CD14-positive monocyte (primary cell): ENCODE measurements at regions not wholly inside any gene's neighbourhood (a gene's known extent, or its start where the extent isn't known, plus 50 kb on each side); places are given as distances from the start of the nearest gene placed in this dataset.
"Not testable (repeated sequence)": the region's sequence is repeated elsewhere in the genome, so short reads cannot be mapped to it uniquely, and the experiment has no call there.

Experiments
- DNase-seq, 3 donors: peaks; one replicate each; pipeline ENCODE4 v3.0.0-alpha.2; 2011 to 2022
- H2AFZ ChIP-seq: 2 replicates; pipeline ENCODE4 v1.6.0; 2012; ENCODE audit warnings: mild to moderate bottlenecking, low read depth, low read length, inconsistent platforms; ENCODE audit not compliant: insufficient read depth, poor library complexity, severe bottlenecking
- H3K27ac ChIP-seq, 2 donors: 1 replicate in 1 of 2; 2 replicates in 1 of 2; pipeline ENCODE4 v1.5.1; 2012 to 2013; ENCODE audit warnings: low read length in 2 of 2, control low read depth in 1 of 2, inconsistent platforms in 1 of 2, low read depth in 1 of 2, mild to moderate bottlenecking in 1 of 2
- H3K27me3 ChIP-seq, 2 donors: one replicate each; pipeline versions ENCODE4 v1.6.0 to v1.6.1; 2011 to 2013; ENCODE audit warnings: low read length in 2 of 2; ENCODE audit not compliant: control insufficient read depth in 2 of 2, insufficient read depth in 2 of 2
- H3K36me3 ChIP-seq, 2 donors: replicated peaks in 1 of 2; 1 replicate in 1 of 2; 2 replicates in 1 of 2; pipeline versions ENCODE4 v1.5.1 to v1.6.1; 2012 to 2013; ENCODE audit warnings: low read length in 2 of 2, control low read depth in 1 of 2, inconsistent platforms in 1 of 2, mild to moderate bottlenecking in 1 of 2; ENCODE audit not compliant: insufficient read depth in 2 of 2, control insufficient read depth in 1 of 2
- H3K4me1 ChIP-seq, 2 donors: 1 replicate in 1 of 2; 2 replicates in 1 of 2; pipeline versions ENCODE4 v1.5.1 to v1.6.1; 2012 to 2013; ENCODE audit warnings: low read length in 2 of 2, control low read depth in 1 of 2, inconsistent platforms in 1 of 2, mild to moderate bottlenecking in 1 of 2, moderate library complexity in 1 of 2; ENCODE audit not compliant: insufficient read depth in 2 of 2, control insufficient read depth in 1 of 2
- H3K4me2 ChIP-seq: replicated peaks from 2 replicates; pipeline ENCODE3; 2012; ENCODE audit warnings: low read length, moderate library complexity, mild to moderate bottlenecking; ENCODE audit not compliant: poor library complexity, severe bottlenecking; ENCODE audit errors: extremely low read depth
- H3K4me3 ChIP-seq, 3 experiments: fragments of 200-600 bp in 1 of 3; sonication (generic) in 1 of 3; replicated peaks in 1 of 3; 1 replicate in 2 of 3; 2 replicates in 1 of 3; pipeline ENCODE4 v1.5.1; 2011 to 2013; ENCODE audit warnings: low read length in 3 of 3, mild to moderate bottlenecking in 3 of 3, control low read depth in 2 of 3, low read depth in 2 of 3, inconsistent platforms in 1 of 3, moderate library complexity in 1 of 3
- H3K79me2 ChIP-seq: 2 replicates; pipeline ENCODE4 v1.6.0; 2012; ENCODE audit warnings: mild to moderate bottlenecking, control low read depth, inconsistent platforms, low read length, moderate library complexity; ENCODE audit not compliant: insufficient read depth
- H3K9ac ChIP-seq: 2 replicates; pipeline ENCODE4 v1.6.0; 2017; ENCODE audit warnings: low read length, mild to moderate bottlenecking; ENCODE audit not compliant: insufficient read depth, poor library complexity, severe bottlenecking
- H3K9me3 ChIP-seq, 2 donors: replicated peaks in 1 of 2; 1 replicate in 1 of 2; 2 replicates in 1 of 2; pipeline versions ENCODE4 v1.5.1 to v1.6.1; 2012 to 2013; ENCODE audit warnings: low read length in 2 of 2, control low read depth in 1 of 2; ENCODE audit not compliant: control insufficient read depth in 1 of 2, insufficient read depth in 1 of 2
- H4K20me1 ChIP-seq: 2 replicates; pipeline ENCODE4 v1.6.0; 2012; ENCODE audit warnings: mild to moderate bottlenecking, low read length, control low read depth, moderate library complexity; ENCODE audit not compliant: insufficient read depth
- H3K27ac Mint-ChIP-seq, 7 donors: one replicate each; pipeline ENCODE4 v1.8.0; 2020; ENCODE audit warnings: mild to moderate bottlenecking in 7 of 7, mixed read lengths in 7 of 7, moderate library complexity in 6 of 7, inconsistent platforms in 2 of 7
- H3K27me3 Mint-ChIP-seq, 3 donors: one replicate each; pipeline ENCODE4 v1.8.0; 2021 to 2022; ENCODE audit warnings: low read depth in 3 of 3, mild to moderate bottlenecking in 3 of 3, mixed read lengths in 3 of 3, moderate library complexity in 3 of 3, inconsistent platforms in 1 of 3
- H3K36me3 Mint-ChIP-seq, 2 donors: one replicate each; pipeline ENCODE4 v1.8.0; 2020; ENCODE audit warnings: mixed read lengths in 2 of 2, inconsistent platforms in 1 of 2, mild to moderate bottlenecking in 1 of 2
- H3K4me1 Mint-ChIP-seq: one replicate; pipeline ENCODE4 v1.8.0; 2020; ENCODE audit warnings: mild to moderate bottlenecking, mixed read lengths
- H3K4me3 Mint-ChIP-seq, 2 donors: one replicate each; pipeline ENCODE4 v1.8.0; 2020; ENCODE audit warnings: mild to moderate bottlenecking in 2 of 2, mixed read lengths in 2 of 2, moderate library complexity in 1 of 2
- H3K9me3 Mint-ChIP-seq, 7 donors: one replicate each; pipeline ENCODE4 v1.8.0; 2020 to 2022; ENCODE audit warnings: mixed read lengths in 7 of 7, mild to moderate bottlenecking in 6 of 7, moderate library complexity in 6 of 7, inconsistent platforms in 2 of 7
- WGBS: methylation state at CpG from one replicate; pipeline ENCODE4 v1.1.5; 2013; ENCODE audit warnings: missing lambda C conversion rate; ENCODE audit not compliant: insufficient coverage; 5-methylcytosine and 5-hydroxymethylcytosine counted together
- intact Hi-C, 2 donors: fragments of 100-400 bp; cut with micrococcal nuclease; formaldehyde crosslinking; loops; one replicate each; pipeline versions ENCODE4 v1.15.0 to v1.15.1; 2023
- TF ChIP-seq, protein P1 (sequence below): fragments of 200-600 bp; IDR thresholded peaks from one replicate; pipeline ENCODE4 v1.8.0; 2022; ENCODE audit warnings: antibody characterized with exemption, mild to moderate bottlenecking

GRCh38 chr4:3612281-3612680, 80.1 kb upstream of the LRPAP1 start:
- Histone ChIP-seq H3K27me3 (no peaks in the 10 kb centered on the region), H3K4me3 (no peak overlapping the region), H3K36me3 (no peaks in the 10 kb centered on the region), H3K27ac (no peak overlapping the region), H4K20me1 (no peaks in the 10 kb centered on the region), H3K79me2 (no peaks in the 10 kb centered on the region), H3K4me1 (no peaks in the 10 kb centered on the region), H2AFZ (no peak overlapping the region), H3K9ac (no peak overlapping the region), H3K4me2 (no peak overlapping the region), H3K9me3 (peaks cover 5 to 11% of the 10 kb centered on the region in 2 donors)
- H3K4me3 Mint-ChIP-seq, result no peak overlapping the region
- TF ChIP-seq, protein P1, sequence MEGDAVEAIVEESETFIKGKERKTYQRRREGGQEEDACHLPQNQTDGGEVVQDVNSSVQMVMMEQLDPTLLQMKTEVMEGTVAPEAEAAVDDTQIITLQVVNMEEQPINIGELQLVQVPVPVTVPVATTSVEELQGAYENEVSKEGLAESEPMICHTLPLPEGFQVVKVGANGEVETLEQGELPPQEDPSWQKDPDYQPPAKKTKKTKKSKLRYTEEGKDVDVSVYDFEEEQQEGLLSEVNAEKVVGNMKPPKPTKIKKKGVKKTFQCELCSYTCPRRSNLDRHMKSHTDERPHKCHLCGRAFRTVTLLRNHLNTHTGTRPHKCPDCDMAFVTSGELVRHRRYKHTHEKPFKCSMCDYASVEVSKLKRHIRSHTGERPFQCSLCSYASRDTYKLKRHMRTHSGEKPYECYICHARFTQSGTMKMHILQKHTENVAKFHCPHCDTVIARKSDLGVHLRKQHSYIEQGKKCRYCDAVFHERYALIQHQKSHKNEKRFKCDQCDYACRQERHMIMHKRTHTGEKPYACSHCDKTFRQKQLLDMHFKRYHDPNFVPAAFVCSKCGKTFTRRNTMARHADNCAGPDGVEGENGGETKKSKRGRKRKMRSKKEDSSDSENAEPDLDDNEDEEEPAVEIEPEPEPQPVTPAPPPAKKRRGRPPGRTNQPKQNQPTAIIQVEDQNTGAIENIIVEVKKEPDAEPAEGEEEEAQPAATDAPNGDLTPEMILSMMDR, result no peak
- no peak for DNase-seq
- WGBS, result 100% methylated on average over 2 of the region's 4 CpGs
- H3K4me1 Mint-ChIP-seq, result no peaks in the 10 kb centered on the region
- no peaks in the 10 kb centered on the region for H3K36me3 Mint-ChIP-seq
- H3K27me3 Mint-ChIP-seq, result peaks cover 7 to 12% (median 8%) of the 10 kb centered on the region in 3 donors
- peaks cover 1 to 10% (median 6%) of the 10 kb centered on the region in 7 donors for H3K9me3 Mint-ChIP-seq
- intact Hi-C loops, result no loop called here
- H3K27ac Mint-ChIP-seq, result no peak overlapping the region

DNA sequence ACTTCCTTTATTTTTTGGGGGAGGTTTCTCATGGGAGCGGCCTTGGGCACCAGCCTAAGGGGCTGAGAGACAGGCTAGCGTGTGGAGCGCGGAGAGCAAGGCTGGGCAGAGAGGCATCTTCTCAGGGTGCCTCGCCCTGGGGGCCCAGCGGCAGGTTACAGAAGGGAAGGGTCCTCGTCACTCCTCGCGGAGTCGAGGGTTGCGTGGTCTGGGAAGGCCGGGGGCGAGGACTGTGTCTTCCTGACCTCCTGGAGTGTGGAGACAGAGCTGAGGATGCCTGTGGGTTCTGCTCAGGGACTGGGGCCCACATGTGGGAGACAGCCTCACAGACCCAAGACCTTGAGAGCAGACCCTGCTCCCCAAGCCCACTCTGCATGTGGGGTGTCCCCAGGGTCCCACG, 79.6 kb upstream of the LRPAP1 start:
- no peak for DNase-seq
- no peaks in the 10 kb centered on the region for H3K36me3 ChIP-seq
- 94% methylated on average over 14 of the region's 14 CpGs for WGBS
- peaks cover 7 to 12% (median 9%) of the 10 kb centered on the region in 3 donors for H3K27me3 Mint-ChIP-seq
- no peak overlapping the region for H3K27ac Mint-ChIP-seq
- H3K9me3 Mint-ChIP-seq, result peaks cover 1 to 10% (median 6%) of the 10 kb centered on the region in 7 donors
- H3K27ac ChIP-seq, result no peak overlapping the region
- H2AFZ ChIP-seq, result no peak overlapping the region
- no peaks in the 10 kb centered on the region for H3K27me3 ChIP-seq
- H3K79me2 ChIP-seq, result no peaks in the 10 kb centered on the region
- H3K9ac ChIP-seq, result no peak overlapping the region
- H3K4me1 Mint-ChIP-seq, result no peaks in the 10 kb centered on the region
- no peaks in the 10 kb centered on the region for H4K20me1 ChIP-seq
- no peak overlapping the region for H3K4me3 ChIP-seq
- H3K4me1 ChIP-seq, result no peaks in the 10 kb centered on the region
- TF ChIP-seq, protein P1, result no peak
- no peaks in the 10 kb centered on the region for H3K36me3 Mint-ChIP-seq
- H3K4me2 ChIP-seq, result no peak overlapping the region
- intact Hi-C loops, result no loop called here
- H3K4me3 Mint-ChIP-seq, result no peak overlapping the region
- H3K9me3 ChIP-seq, result peaks cover 5 to 11% of the 10 kb centered on the region in 2 donors

GRCh38 chr4:3610851-3611250, 78.6 kb upstream of the LRPAP1 start:
- H3K9ac ChIP-seq, H3K79me2 ChIP-seq, intact Hi-C loops, H3K9me3 Mint-ChIP-seq, H3K27ac Mint-ChIP-seq, H2AFZ ChIP-seq, H4K20me1 ChIP-seq, DNase-seq, H3K4me1 Mint-ChIP-seq, H3K4me1 ChIP-seq, H3K36me3 Mint-ChIP-seq, H3K36me3 ChIP-seq, H3K4me3 ChIP-seq, H3K27ac ChIP-seq, H3K27me3 ChIP-seq, H3K4me3 Mint-ChIP-seq, H3K4me2 ChIP-seq: not testable (repeated sequence)
- H3K9me3 ChIP-seq, result peaks cover 5 to 11% of the 10 kb centered on the region in 2 donors
- 100% methylated on average over 1 of the region's 4 CpGs for WGBS
- peaks cover 5 to 10% (median 9%) of the 10 kb centered on the region in 3 donors for H3K27me3 Mint-ChIP-seq
